ENCODE measurements at regions not wholly inside any gene's neighbourhood (a gene's known extent, or its start where the extent isn't known, plus 50 kb on each side); places are given as distances from the start of the nearest gene placed in this dataset.

- no peak for ATAC-seq
- no peak for TF ChIP-seq POLR2A (IDR thresholded peaks at IDR 0.05)
- TF ChIP-seq CTCF (IDR thresholded peaks at IDR 0.05) = no peak
- WGBS, 4 donors = 43 to 58% (median 44%) methylated on average over 5 of the region's 5 CpGs
- Histone ChIP-seq H3K4me3 (no peak overlapping the region), H3K9me3 (no peaks in the 10 kb centered on the region), H3K27me3 (peaks cover 0 to 6% (median 0%) of the 10 kb centered on the region in 9 donors), H3K27ac (no peak overlapping the region), H3K4me1 (no peaks in the 10 kb centered on the region), H3K36me3 (no peaks in the 10 kb centered on the region)
- no peak for DNase-seq
- intact Hi-C loops (cut with DNase I) = no loop called here
Measured at GRCh38 chr17:34733333-34733732, 154.0 kb downstream of the TMEM132E start.

DNA sequence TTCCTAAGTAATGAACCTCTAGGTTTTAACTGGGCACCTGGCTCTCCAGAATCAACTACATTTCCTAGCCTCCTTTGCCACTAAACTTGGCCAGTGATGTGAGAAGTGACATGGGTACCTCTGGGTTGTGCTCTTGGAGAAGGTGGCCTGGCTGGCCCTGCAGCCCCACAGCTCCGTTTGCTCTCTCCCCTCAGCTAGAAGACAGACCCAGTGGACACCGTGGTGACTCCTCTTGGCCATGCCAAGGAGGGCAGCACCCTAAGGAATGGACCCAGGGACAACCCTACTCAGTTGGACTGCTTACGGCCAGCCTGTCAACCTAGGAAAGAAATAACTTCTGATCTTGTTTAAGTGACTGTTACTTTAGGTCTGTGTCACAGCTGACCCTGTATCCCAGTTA, 151.4 kb downstream of the TMEM132E start:
- peaks cover 0 to 6% (median 0%) of the 10 kb centered on the region in 9 donors for H3K27me3 ChIP-seq
- intact Hi-C loops (cut with DNase I) = no loop called here
- 65 to 73% (median 68%) methylated on average over 3 of the region's 3 CpGs for WGBS, 4 donors

DNA sequence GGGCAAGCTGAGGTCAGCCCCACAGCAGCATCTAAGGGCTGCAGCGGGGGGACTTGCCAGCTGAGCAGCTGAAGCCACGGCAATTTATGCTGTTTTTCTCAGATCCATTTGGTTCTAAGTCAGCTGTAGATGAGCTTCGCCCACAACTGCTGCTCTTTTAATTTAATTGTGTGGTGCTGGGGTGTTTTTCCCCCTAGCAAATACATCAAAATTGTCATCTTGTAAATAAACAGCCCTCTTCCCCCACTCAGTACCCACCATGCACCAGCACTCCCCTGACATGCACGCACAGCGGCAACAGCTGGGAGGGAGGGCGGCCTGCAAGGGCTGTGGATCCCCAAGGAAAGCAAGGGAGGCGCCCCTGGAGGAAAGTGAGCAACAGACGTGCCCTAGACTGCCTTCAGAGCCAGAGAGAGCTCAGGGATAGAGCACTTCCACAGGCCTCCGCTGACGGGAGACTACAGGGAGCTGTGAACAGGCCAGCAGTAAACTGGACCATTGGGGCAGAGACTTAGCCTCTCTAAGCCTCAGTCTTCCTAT, 149.5 kb downstream of the TMEM132E start:
- DNase-seq (no peak), ATAC-seq (no peak)
- Histone ChIP-seq H3K27ac (no peak overlapping the region), H3K36me3 (no peaks in the 10 kb centered on the region), H3K27me3 (peaks cover 0 to 6% (median 0%) of the 10 kb centered on the region in 9 donors), H3K4me1 (no peaks in the 10 kb centered on the region), H3K9me3 (no peaks in the 10 kb centered on the region), H3K4me3 (no peak overlapping the region)
- intact Hi-C loops (cut with DNase I) = no loop called here
- 47 to 58% (median 53%) methylated on average over 8 to 10 of the region's 10 CpGs for WGBS, 4 donors
- TF ChIP-seq POLR2A (IDR thresholded peaks at IDR 0.05) = no peak
- no peak for TF ChIP-seq CTCF (IDR thresholded peaks at IDR 0.05)

More for the DNA sequence above, 151.4 kb downstream of the TMEM132E start:
- Histone ChIP-seq H3K36me3 (no peaks in the 10 kb centered on the region), H3K27ac (no peak overlapping the region), H3K4me3 (no peak overlapping the region), H3K9me3 (no peaks in the 10 kb centered on the region), H3K4me1 (no peaks in the 10 kb centered on the region)
- TF ChIP-seq CTCF (IDR thresholded peaks at IDR 0.05) = no peak
- no peak for TF ChIP-seq POLR2A (IDR thresholded peaks at IDR 0.05)
- DNase-seq = no peak
- no peak for ATAC-seq

GRCh38 chr17:34727601-34728000, 148.2 kb downstream of the TMEM132E start:
- no peaks in the 10 kb centered on the region for H3K36me3 ChIP-seq
- no peaks in the 10 kb centered on the region for H3K9me3 ChIP-seq
- ATAC-seq = no peak
- no peaks in the 10 kb centered on the region for H3K4me1 ChIP-seq
- peaks cover 0 to 17% (median 0%) of the 10 kb centered on the region in 9 donors for H3K27me3 ChIP-seq
- H3K4me3 ChIP-seq = no peak overlapping the region
- 48 to 62% (median 52%) methylated on average over 6 of the region's 6 CpGs for WGBS, 4 donors
- intact Hi-C loops (cut with DNase I) = no loop called here
- TF ChIP-seq POLR2A (IDR thresholded peaks at IDR 0.05) (no peak), CTCF (IDR thresholded peaks at IDR 0.05) (no peak)
- no peak for DNase-seq
- no peak overlapping the region for H3K27ac ChIP-seq
